GM21576 (cell line): ENCODE measurements at regions not wholly inside any gene's neighbourhood (a gene's known extent, or its start where the extent isn't known, plus 50 kb on each side); places are given as distances from the start of the nearest gene placed in this dataset.

Source experiments
- ATAC-seq: cut with Tn5 transposase; IDR thresholded peaks from one replicate; pipeline ENCODE4 v1.9.1; 2021; ENCODE audit warnings: mild to moderate bottlenecking, moderate library complexity; ENCODE audit not compliant: unreplicated experiment

- ATAC-seq = no peak
These were observed 1003.7 kb downstream of the SLITRK1 start for GRCh38 chr13:82878536-82878935.

GRCh38 chr13:82867284-82867683 lies 1015.0 kb downstream of the SLITRK1 start:
- no peak for ATAC-seq

GRCh38 chr13:82850644-82851043 lies 1031.6 kb downstream of the SLITRK1 start:
- no peak for ATAC-seq

- no peak for ATAC-seq
These were observed 1033.5 kb downstream of the SLITRK1 start for GRCh38 chr13:82848766-82849165.

- ATAC-seq = no peak
These were observed 1034.7 kb downstream of the SLITRK1 start for GRCh38 chr13:82847595-82847994.

- ATAC-seq = no peak
These were observed 1048.4 kb downstream of the SLITRK1 start for GRCh38 chr13:82833923-82834322.

- ATAC-seq = no peak
These were observed 1053.2 kb downstream of the SLITRK1 start for GRCh38 chr13:82829040-82829439.

- ATAC-seq = no peak
These were observed 1054.5 kb downstream of the SLITRK1 start for GRCh38 chr13:82827724-82828123.

GRCh38 chr13:82822935-82823334 lies 1059.3 kb downstream of the SLITRK1 start:
- no peak for ATAC-seq

- no peak for ATAC-seq
These were observed 1065.1 kb downstream of the SLITRK1 start for GRCh38 chr13:82817133-82817532.

- no peak for ATAC-seq
These were observed 1066.5 kb downstream of the SLITRK1 start for GRCh38 chr13:82815791-82816190.

GRCh38 chr13:82803341-82803740 lies 1078.9 kb downstream of the SLITRK1 start:
- ATAC-seq = no peak

- no peak for ATAC-seq
These were observed 1079.7 kb downstream of the SLITRK1 start for GRCh38 chr13:82802528-82802927.

GRCh38 chr13:82800391-82800790 lies 1081.9 kb downstream of the SLITRK1 start:
- no peak for ATAC-seq

GRCh38 chr13:82797876-82798275 lies 1084.4 kb downstream of the SLITRK1 start:
- no peak for ATAC-seq

- no peak for ATAC-seq
These were observed 1091.2 kb downstream of the SLITRK1 start for GRCh38 chr13:82791035-82791434.

- no peak for ATAC-seq
These were observed 1109.5 kb downstream of the SLITRK1 start for GRCh38 chr13:82772816-82773215.

- no peak for ATAC-seq
These were observed 1115.4 kb downstream of the SLITRK1 start for GRCh38 chr13:82766732-82767321.

GRCh38 chr13:82758044-82758443 lies 1124.2 kb downstream of the SLITRK1 start:
- no peak for ATAC-seq

GRCh38 chr13:82751206-82751605 lies 1131.1 kb downstream of the SLITRK1 start:
- no peak for ATAC-seq

- ATAC-seq = no peak
These were observed 1132.7 kb downstream of the SLITRK1 start for GRCh38 chr13:82749551-82749950.

- ATAC-seq = no peak
These were observed 1134.3 kb downstream of the SLITRK1 start for GRCh38 chr13:82747958-82748357.

- ATAC-seq = no peak
These were observed 1135.0 kb downstream of the SLITRK1 start for GRCh38 chr13:82747291-82747690.
